HCT116 (cell line): ENCODE measurements at regions not wholly inside any gene's neighbourhood (a gene's known extent, or its start where the extent isn't known, plus 50 kb on each side); places are given as distances from the start of the nearest gene placed in this dataset.

Source experiments
- ATAC-seq: fragments of 200-7000 bp; cut with Tn5 transposase; 2 replicates; pipeline ENCODE4 v1.9.1; 2020; ENCODE audit warnings: mild to moderate bottlenecking, moderate library complexity
- BruUV-seq: library from RNA; stranded (reverse); fragments of 400-500 nt; replicated peaks from 2 replicates; lab custom pipeline; 2021; lab: Mats Ljungman, UMichigan
- CTCF ChIA-PET: fragments of 300-600 bp; sonication (Branson Sonifier 250); formaldehyde crosslinking; loops from one replicate; lab custom pipeline; 2021; ENCODE audit warnings: antibody characterized with exemption; lab: Charles Lee
- POLR2A ChIA-PET: fragments of 300-600, 350-600 bp; sonication (Branson Sonifier 250); formaldehyde crosslinking; loops from one replicate; lab custom pipeline; 2021; ENCODE audit warnings: antibody characterized with exemption; lab: Charles Lee
- RAD21 ChIA-PET, 2 experiments: fragments of 300-600 bp; sonication (Branson Sonifier 250); formaldehyde crosslinking; loops; one replicate each; lab custom pipeline; 2023; ENCODE audit warnings: low total read pairs in 2 of 2; ENCODE audit not compliant: uncharacterized antibody in 2 of 2, unreplicated experiment in 2 of 2, low non-redundant PET in 1 of 2; lab: Charles Lee
- DNase-seq: peaks from one replicate; pipeline ENCODE4 v3.0.0-alpha.2; 2010; ENCODE audit warnings: low read depth, low spot score
- H2AFZ ChIP-seq: fragments of 200-600 bp; shearing (Covaris generic), sonication (generic); 2 replicates; pipeline ENCODE4 v1.6.1; 2017; ENCODE audit warnings: low read depth, mixed run types, mixed read lengths, antibody characterized with exemption, low read length; ENCODE audit not compliant: poor library complexity, severe bottlenecking
- H3K27ac ChIP-seq: 2 replicates; pipeline ENCODE4 v1.5.1; 2012; ENCODE audit warnings: low read depth, low read length
- H3K27me3 ChIP-seq: fragments of 200-600 bp; sonication (generic); 2 replicates; pipeline ENCODE4 v1.6.1; 2016; ENCODE audit warnings: mixed run types, low read length, mixed read lengths; ENCODE audit not compliant: insufficient read depth
- H3K36me3 ChIP-seq, 2 experiments: fragments of 200-500 bp in 1 of 2; fragments of 200-600 bp in 1 of 2; sonication (Bioruptor generic) in 1 of 2; sonication (generic) in 1 of 2; 2 replicates each; pipeline versions ENCODE4 v1.5.1 to v1.6.1; 2014 to 2016; ENCODE audit warnings: low read length in 2 of 2, inconsistent platforms in 1 of 2, mixed read lengths in 1 of 2, mixed run types in 1 of 2; ENCODE audit not compliant: insufficient read depth in 2 of 2, control insufficient read depth in 1 of 2
- H3K4me1 ChIP-seq, 2 experiments: fragments of 200-600 bp in 1 of 2; sonication (generic) in 1 of 2; 2 replicates each; pipeline versions ENCODE4 v1.5.1 to v1.6.1; 2012 to 2017; ENCODE audit warnings: low read length in 2 of 2, inconsistent platforms in 1 of 2, mild to moderate bottlenecking in 1 of 2, mixed read lengths in 1 of 2, mixed run types in 1 of 2, moderate library complexity in 1 of 2; ENCODE audit not compliant: insufficient read depth in 2 of 2, control insufficient read depth in 1 of 2
- H3K4me2 ChIP-seq: fragments of 200-600 bp; sonication (generic); 2 replicates; pipeline ENCODE4 v1.6.1; 2017; ENCODE audit warnings: mixed run types, low read length, mixed read lengths
- H3K4me3 ChIP-seq, 2 experiments: fragments of 200-600 bp in 1 of 2; sonication (generic) in 1 of 2; replicated peaks in 1 of 2; 2 replicates each; pipeline ENCODE4 v1.5.1; 2011 to 2016; ENCODE audit warnings: low read length in 2 of 2, control low read depth in 1 of 2, low read depth in 1 of 2, mild to moderate bottlenecking in 1 of 2, mixed read lengths in 1 of 2, mixed run types in 1 of 2
- H3K79me2 ChIP-seq: fragments of 200-600 bp; sonication (generic); 2 replicates; pipeline ENCODE4 v1.6.1; 2017; ENCODE audit warnings: mild to moderate bottlenecking, mixed run types, low read length, moderate library complexity, mixed read lengths; ENCODE audit not compliant: insufficient read depth
- H3K9ac ChIP-seq: fragments of 200-600 bp; sonication (generic); 2 replicates; pipeline ENCODE4 v1.6.1; 2016; ENCODE audit warnings: low read length, mixed read lengths
- H3K9me2 ChIP-seq: fragments of 200-600 bp; sonication (generic), shearing (Covaris generic); 2 replicates; pipeline ENCODE4 v1.6.1; 2017; ENCODE audit warnings: mixed run types, mild to moderate bottlenecking, moderate library complexity; ENCODE audit not compliant: insufficient read depth
- H3K9me3 ChIP-seq, 2 experiments: fragments of 200-500 bp in 1 of 2; fragments of 200-600 bp in 1 of 2; sonication (Bioruptor generic) in 1 of 2; sonication (generic) in 1 of 2; 2 replicates each; pipeline ENCODE4 v1.6.1; 2014 to 2017; ENCODE audit warnings: low read length in 2 of 2, mixed read lengths in 2 of 2, inconsistent platforms in 1 of 2, low read depth in 1 of 2, mild to moderate bottlenecking in 1 of 2, mixed run types in 1 of 2, moderate library complexity in 1 of 2; ENCODE audit not compliant: control insufficient read depth in 1 of 2, insufficient read depth in 1 of 2
- H4K20me1 ChIP-seq: fragments of 200-600 bp; sonication (generic), shearing (Covaris generic); 2 replicates; pipeline ENCODE4 v1.6.1; 2017; ENCODE audit warnings: mixed run types, mild to moderate bottlenecking, moderate library complexity; ENCODE audit not compliant: insufficient read depth
- ATF3 ChIP-seq: IDR thresholded peaks from 2 replicates; pipeline ENCODE4 v1.6.1; 2012
- CBX3 ChIP-seq: IDR thresholded peaks from 2 replicates; pipeline ENCODE4 v1.6.1; 2012; ENCODE audit warnings: low read depth
- ELF1 ChIP-seq: IDR thresholded peaks from 2 replicates; pipeline ENCODE4 v1.6.1; 2012; ENCODE audit warnings: low read depth, borderline replicate concordance
- FOSL1 ChIP-seq: IDR thresholded peaks from 2 replicates; pipeline ENCODE4 v1.6.1; 2012; ENCODE audit warnings: low read depth
- JUND ChIP-seq: IDR thresholded peaks from 2 replicates; pipeline ENCODE4 v1.6.1; 2012
- POLR2AphosphoS5 ChIP-seq: IDR thresholded peaks from 2 replicates; pipeline ENCODE4 v1.6.1; 2011; ENCODE audit warnings: mild to moderate bottlenecking, low read depth, low read length, moderate library complexity
- RAD21 ChIP-seq: IDR thresholded peaks from 2 replicates; pipeline ENCODE4 v1.6.1; 2012; ENCODE audit warnings: low read depth, mild to moderate bottlenecking
- YY1 ChIP-seq: IDR thresholded peaks from 2 replicates; pipeline ENCODE4 v1.6.1; 2011; ENCODE audit warnings: low read length, low read depth, moderate library complexity, mild to moderate bottlenecking; ENCODE audit not compliant: insufficient replicate concordance; ENCODE audit errors: extremely low read depth
- intact Hi-C: fragments of 100-400 bp; cut with micrococcal nuclease; formaldehyde crosslinking; loops from 2 replicates; pipeline ENCODE4 v1.10.0; 2022

- Histone ChIP-seq H3K9me2 (no peaks in the 10 kb centered on the region), H3K4me3 (no peak overlapping the region), H2AFZ (no peak overlapping the region), H4K20me1 (no peaks in the 10 kb centered on the region), H3K9ac (no peak overlapping the region), H3K27me3 (no peaks in the 10 kb centered on the region), H3K36me3 (no peaks in the 10 kb centered on the region), H3K9me3 (peaks cover 0 to 21% of the 10 kb centered on the region in 2 experiments; a peak in 3 of 4 replicates), H3K79me2 (no peaks in the 10 kb centered on the region), H3K4me2 (no peak overlapping the region), H3K27ac (no peak overlapping the region), H3K4me1 (no peaks in the 10 kb centered on the region)
- BruUV-seq = no TSS peak
- ChIA-PET CTCF (no interaction called here), RAD21 (no interaction called here), POLR2A (no interaction called here)
- ATAC-seq (no peak), DNase-seq (no peak)
- no peak for TF ChIP-seq ELF1
- intact Hi-C loops = no loop called here
Measured at GRCh38 chr14:84027351-84027750, 1502.6 kb upstream of the FLRT2 start.

GRCh38 chr14:84028080-84028604 lies 1501.8 kb upstream of the FLRT2 start:
- CTCF ChIA-PET = no interaction called here
- H2AFZ ChIP-seq = no peak overlapping the region
- no peaks in the 10 kb centered on the region for H3K4me1 ChIP-seq
- no peak for TF ChIP-seq JUND
- TF ChIP-seq RAD21 = no peak
- no peak for TF ChIP-seq FOSL1
- TF ChIP-seq CBX3 = no peak
- TF ChIP-seq ATF3 = no peak
- no peak for TF ChIP-seq YY1
- TF ChIP-seq POLR2AphosphoS5 = no peak
- H3K79me2 ChIP-seq = no peaks in the 10 kb centered on the region
- POLR2A ChIA-PET = no interaction called here
- intact Hi-C loops = no loop called here
- BruUV-seq = no TSS peak
- ATAC-seq (no peak), DNase-seq (no peak)
- H3K9me2 ChIP-seq = no peaks in the 10 kb centered on the region
- H3K27me3 ChIP-seq = no peaks in the 10 kb centered on the region
- H3K4me2 ChIP-seq = no peak overlapping the region
- H3K27ac ChIP-seq = no peak overlapping the region
- H3K9me3 ChIP-seq = peaks cover 0 to 17% of the 10 kb centered on the region in 2 experiments; a peak in 3 of 4 replicates
- no peak overlapping the region for H3K4me3 ChIP-seq
- RAD21 ChIA-PET = no interaction called here
- H3K9ac ChIP-seq = no peak overlapping the region
- H3K36me3 ChIP-seq = no peaks in the 10 kb centered on the region
- no peaks in the 10 kb centered on the region for H4K20me1 ChIP-seq
